Breast epithelium (tissue), 4 donors: ENCODE measurements at regions not wholly inside any gene's neighbourhood (a gene's known extent, or its start where the extent isn't known, plus 50 kb on each side); places are given as distances from the start of the nearest gene placed in this dataset.

Experiments used
- DNase-seq, 2 donors: peaks; one replicate each; pipeline ENCODE4 v3.0.0-alpha.2; 2019; ENCODE audit warnings: low spot score in 2 of 2
- H3K27ac ChIP-seq, 2 donors: fragments of 200-600 bp; sonication (generic) in 1 of 2; one replicate each; pipeline ENCODE4 v1.5.1; 2016 to 2019; ENCODE audit warnings: mild to moderate bottlenecking in 1 of 2
- H3K27me3 ChIP-seq, 2 donors: fragments of 200-600 bp; sonication (generic) in 1 of 2; one replicate each; pipeline versions ENCODE4 v1.5.1 to v1.6.0; 2017 to 2019; ENCODE audit warnings: control low read depth in 1 of 2, mild to moderate bottlenecking in 1 of 2
- H3K36me3 ChIP-seq: fragments of 200-600 bp; one replicate; pipeline ENCODE4 v1.5.1; 2019
- H3K4me1 ChIP-seq, 2 donors: fragments of 200-600 bp; sonication (generic); one replicate each; pipeline ENCODE4 v1.5.1; 2016 to 2019; ENCODE audit warnings: control low read depth in 1 of 2
- H3K4me3 ChIP-seq, 3 donors: fragments of 200-600 bp; sonication (generic); 1 replicate in 2 of 3; 2 replicates in 1 of 3; pipeline ENCODE4 v1.5.1; 2016 to 2019; ENCODE audit warnings: mild to moderate bottlenecking in 3 of 3, moderate library complexity in 2 of 3
- H3K9me3 ChIP-seq, 2 donors: fragments of 200-600 bp; sonication (generic) in 1 of 2; one replicate each; pipeline ENCODE4 v1.5.1; 2016 to 2019; ENCODE audit warnings: control low read depth in 1 of 2
- POLR2A ChIP-seq: fragments of 450-650 bp; IDR thresholded peaks from one replicate; pipeline ENCODE4 v1.6.1; 2016; ENCODE audit warnings: antibody characterized with exemption, mild to moderate bottlenecking, moderate library complexity
- POLR2AphosphoS5 ChIP-seq, 3 donors: sonication (generic); formaldehyde crosslinking; IDR thresholded peaks; one replicate each; pipeline ENCODE4 v1.6.1; 2017; ENCODE audit warnings: antibody characterized with exemption in 3 of 3
- intact Hi-C: fragments of 100-400 bp; cut with DNase I; formaldehyde crosslinking; loops from one replicate; pipeline ENCODE4 v1.15.1; 2023; ENCODE audit warnings: low total_unique reads
- TF ChIP-seq, protein P1 (sequence below), 3 donors: fragments of 450-650 bp; IDR thresholded peaks; one replicate each; pipeline ENCODE4 v1.5.1; 2016 to 2017; ENCODE audit warnings: antibody characterized with exemption in 3 of 3, mild to moderate bottlenecking in 3 of 3, moderate library complexity in 3 of 3

DNA sequence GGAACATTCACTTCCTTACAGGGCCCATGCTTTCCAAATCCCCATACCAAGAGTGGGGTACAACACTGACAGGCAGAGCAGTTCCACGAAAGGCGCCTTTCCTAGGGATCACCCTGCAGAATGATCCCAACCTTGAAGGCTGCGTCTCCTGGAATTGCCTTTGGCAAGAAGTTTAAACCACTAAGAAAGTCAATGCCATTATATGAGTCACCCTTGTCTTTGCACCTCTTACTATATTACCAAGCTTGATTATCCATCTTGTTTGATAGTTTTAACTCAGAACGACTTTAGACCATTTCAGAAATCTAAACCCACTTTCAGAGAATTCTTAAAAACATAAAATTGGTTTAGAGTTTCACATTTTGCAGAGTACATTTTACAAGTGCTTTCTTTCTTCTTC, 282.1 kb downstream of the ARHGAP12 start:
- DNase-seq: no peak
- TF ChIP-seq, protein P1, sequence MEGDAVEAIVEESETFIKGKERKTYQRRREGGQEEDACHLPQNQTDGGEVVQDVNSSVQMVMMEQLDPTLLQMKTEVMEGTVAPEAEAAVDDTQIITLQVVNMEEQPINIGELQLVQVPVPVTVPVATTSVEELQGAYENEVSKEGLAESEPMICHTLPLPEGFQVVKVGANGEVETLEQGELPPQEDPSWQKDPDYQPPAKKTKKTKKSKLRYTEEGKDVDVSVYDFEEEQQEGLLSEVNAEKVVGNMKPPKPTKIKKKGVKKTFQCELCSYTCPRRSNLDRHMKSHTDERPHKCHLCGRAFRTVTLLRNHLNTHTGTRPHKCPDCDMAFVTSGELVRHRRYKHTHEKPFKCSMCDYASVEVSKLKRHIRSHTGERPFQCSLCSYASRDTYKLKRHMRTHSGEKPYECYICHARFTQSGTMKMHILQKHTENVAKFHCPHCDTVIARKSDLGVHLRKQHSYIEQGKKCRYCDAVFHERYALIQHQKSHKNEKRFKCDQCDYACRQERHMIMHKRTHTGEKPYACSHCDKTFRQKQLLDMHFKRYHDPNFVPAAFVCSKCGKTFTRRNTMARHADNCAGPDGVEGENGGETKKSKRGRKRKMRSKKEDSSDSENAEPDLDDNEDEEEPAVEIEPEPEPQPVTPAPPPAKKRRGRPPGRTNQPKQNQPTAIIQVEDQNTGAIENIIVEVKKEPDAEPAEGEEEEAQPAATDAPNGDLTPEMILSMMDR (IDR thresholded peaks at IDR 0.05): no peak
- TF ChIP-seq POLR2AphosphoS5 (IDR thresholded peaks at IDR 0.05): no peak
- TF ChIP-seq POLR2A: no peak
- intact Hi-C loops: no loop called here
- Histone ChIP-seq H3K27me3 (no peaks in the 10 kb centered on the region), H3K4me3 (no peak overlapping the region), H3K36me3 (no peaks in the 10 kb centered on the region), H3K9me3 (no peaks in the 10 kb centered on the region), H3K4me1 (no peaks in the 10 kb centered on the region), H3K27ac (no peak overlapping the region)

DNA sequence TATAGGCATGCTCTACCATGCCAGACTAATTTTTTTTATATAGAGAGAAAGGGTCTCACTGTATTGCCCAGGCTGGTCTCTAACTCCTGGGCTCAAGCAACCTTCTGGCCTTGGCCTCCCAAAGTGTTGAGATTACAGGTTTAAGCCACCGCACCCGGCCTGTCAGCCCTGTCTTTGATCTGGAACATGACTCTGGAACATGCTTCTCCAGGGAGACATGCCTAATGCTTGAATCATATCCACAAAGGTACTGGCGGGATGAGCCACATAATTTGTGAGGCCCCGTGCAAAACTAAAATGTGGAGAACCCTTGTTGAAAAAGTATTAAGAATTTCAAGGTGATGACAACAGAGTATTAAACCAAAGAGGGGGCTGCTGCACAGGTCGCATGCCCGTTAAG, 282.8 kb downstream of the ARHGAP12 start:
- intact Hi-C loops: no loop called here
- Histone ChIP-seq H3K9me3 (no peaks in the 10 kb centered on the region), H3K27me3 (no peaks in the 10 kb centered on the region), H3K36me3 (no peaks in the 10 kb centered on the region), H3K4me3 (no peak overlapping the region), H3K4me1 (no peaks in the 10 kb centered on the region), H3K27ac (no peak overlapping the region)
- TF ChIP-seq, protein P1 (IDR thresholded peaks at IDR 0.05): no peak
- no peak for TF ChIP-seq POLR2A
- TF ChIP-seq POLR2AphosphoS5 (IDR thresholded peaks at IDR 0.05): no peak
- no peak for DNase-seq

DNA sequence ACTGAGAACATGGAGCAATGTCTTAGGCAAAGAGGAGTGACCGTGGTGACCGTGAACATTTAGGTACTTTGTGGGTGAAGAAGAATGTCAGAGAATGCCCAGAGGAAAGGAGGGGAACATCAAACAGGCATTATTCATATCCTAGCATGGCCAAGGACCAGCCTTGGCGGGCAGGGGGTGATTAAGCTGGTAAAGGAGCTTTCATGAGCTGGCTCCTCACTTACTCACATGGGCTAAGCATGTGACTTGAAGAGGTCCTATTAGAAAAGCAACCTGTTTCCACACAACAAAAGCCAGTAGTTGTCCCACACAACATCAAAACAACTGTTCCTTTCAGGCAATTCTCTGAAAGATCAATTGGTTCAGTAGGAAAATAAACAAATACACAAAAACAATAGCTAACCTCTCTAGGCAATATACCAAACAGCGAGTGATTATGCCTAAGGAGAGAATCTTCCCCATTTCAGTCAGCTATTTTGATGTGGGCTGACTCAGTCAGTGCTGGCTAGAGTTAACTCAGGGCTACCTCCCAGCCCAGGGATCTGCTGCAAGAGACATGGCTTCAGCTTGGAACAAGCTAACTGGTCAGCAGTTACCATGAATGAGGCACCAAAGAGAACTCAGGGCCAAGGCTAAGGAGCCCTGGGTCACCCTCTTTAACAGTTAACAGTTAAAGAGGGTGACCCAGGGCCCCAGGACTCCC, 283.5 kb downstream of the ARHGAP12 start:
- no peak for DNase-seq
- H3K4me1 ChIP-seq: no peaks in the 10 kb centered on the region
- intact Hi-C loops: no loop called here
- H3K27me3 ChIP-seq: no peaks in the 10 kb centered on the region
- no peaks in the 10 kb centered on the region for H3K9me3 ChIP-seq
- H3K36me3 ChIP-seq: no peaks in the 10 kb centered on the region
- TF ChIP-seq POLR2AphosphoS5 (IDR thresholded peaks at IDR 0.05) (no peak), POLR2A (no peak)
- TF ChIP-seq, protein P1 (IDR thresholded peaks at IDR 0.05): no peak
- H3K27ac ChIP-seq: no peak overlapping the region
- no peak overlapping the region for H3K4me3 ChIP-seq

DNA sequence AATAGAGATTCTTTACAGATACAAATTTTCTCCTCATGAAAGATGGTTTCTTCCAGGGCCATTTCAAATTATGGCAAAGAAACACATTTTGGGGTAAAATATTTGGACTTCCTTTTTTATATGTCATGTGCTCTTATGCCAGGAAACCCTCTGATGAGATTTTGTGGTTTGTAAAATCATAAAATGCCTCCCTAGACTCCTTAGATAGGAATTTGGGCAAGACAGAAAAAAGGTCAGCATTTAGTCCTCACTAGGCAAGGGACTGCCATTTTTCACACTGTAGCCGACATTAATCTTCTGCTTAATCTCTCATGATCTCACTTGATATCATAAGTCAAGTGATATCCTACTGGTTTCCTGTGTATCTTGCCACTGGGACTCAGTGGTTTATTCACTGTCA, 286.4 kb downstream of the ARHGAP12 start:
- no peak for TF ChIP-seq POLR2AphosphoS5 (IDR thresholded peaks at IDR 0.05)
- intact Hi-C loops: no loop called here
- H3K4me1 ChIP-seq: no peaks in the 10 kb centered on the region
- no peak for DNase-seq
- peaks cover 0 to 8% of the 10 kb centered on the region in 2 donors for H3K9me3 ChIP-seq
- no peaks in the 10 kb centered on the region for H3K36me3 ChIP-seq
- H3K4me3 ChIP-seq: no peak overlapping the region
- H3K27ac ChIP-seq: no peak overlapping the region
- H3K27me3 ChIP-seq: no peaks in the 10 kb centered on the region

DNA sequence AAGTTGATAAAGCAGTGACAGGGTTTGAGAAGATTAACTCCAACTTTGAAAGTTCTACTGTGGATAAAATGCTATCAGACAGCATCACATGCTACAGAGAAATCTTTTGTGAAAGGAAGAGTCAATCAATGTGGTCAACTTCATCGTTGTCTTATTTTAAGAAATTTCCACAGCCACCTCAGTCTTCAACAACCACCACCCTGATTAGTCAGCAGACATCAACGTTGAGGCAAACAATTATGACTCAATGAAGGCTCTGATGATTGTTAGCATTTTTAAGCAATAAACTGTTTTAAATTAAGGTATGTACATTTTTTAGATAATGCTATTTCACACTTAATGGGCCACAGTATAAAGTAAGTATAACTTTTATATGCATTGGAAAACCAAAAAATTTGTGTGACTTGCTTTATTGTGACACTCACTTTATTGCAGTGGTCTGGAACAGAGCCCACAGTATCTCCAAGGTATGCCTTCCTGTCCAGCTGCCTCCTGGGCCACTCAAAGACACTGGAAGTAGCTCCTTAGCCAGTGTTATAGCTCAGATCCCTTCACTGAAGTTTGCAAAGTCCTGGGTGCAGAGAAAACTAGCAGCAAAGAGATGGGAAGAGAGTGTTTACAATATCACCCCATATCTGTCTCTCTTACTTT, 293.1 kb downstream of the ARHGAP12 start:
- no peak overlapping the region for H3K4me3 ChIP-seq
- TF ChIP-seq POLR2A (no peak), POLR2AphosphoS5 (IDR thresholded peaks at IDR 0.05) (no peak)
- TF ChIP-seq, protein P1 (IDR thresholded peaks at IDR 0.05): no peak
- no peak for DNase-seq
- intact Hi-C loops: loop anchor here (5.0 kb wide), 1 partner anchor 317 kb away; no protein-coding TSS in a partner anchor
- H3K27me3 ChIP-seq: no peaks in the 10 kb centered on the region
- H3K27ac ChIP-seq: no peak overlapping the region
- no peaks in the 10 kb centered on the region for H3K36me3 ChIP-seq
- H3K4me1 ChIP-seq: no peaks in the 10 kb centered on the region
- peaks cover 0 to 8% of the 10 kb centered on the region in 2 donors for H3K9me3 ChIP-seq
